DMS 273 treated with DMSO at 0.1 percent for 48 hours (cell line): ENCODE measurements at regions not wholly inside any gene's neighbourhood (a gene's known extent, or its start where the extent isn't known, plus 50 kb on each side); places are given as distances from the start of the nearest gene placed in this dataset.

Experiments used
- DNase-seq: peaks from one replicate; lab custom pipeline; 2025; lab: John Stamatoyannopoulos, UW

DNA sequence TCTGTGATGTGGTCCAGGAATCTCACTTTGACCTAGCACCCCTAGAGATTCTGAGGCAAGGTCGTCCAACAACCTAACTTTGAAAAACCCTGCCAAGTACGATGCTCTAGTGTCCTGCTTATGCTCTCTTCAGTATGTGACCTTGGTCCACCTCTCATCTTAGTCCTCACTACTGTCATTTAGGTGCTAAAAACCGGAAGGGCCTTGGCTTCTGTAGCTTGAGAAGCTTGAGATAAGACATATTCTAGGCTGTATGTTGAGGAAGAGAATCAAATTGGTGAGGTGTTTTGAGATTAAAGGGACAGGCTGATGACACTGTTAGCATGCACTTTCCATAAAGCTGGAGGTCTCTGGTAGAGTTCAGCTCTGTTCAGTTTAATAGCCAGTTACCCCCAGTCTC, 57.0 kb upstream of the MTPN start:
- DNase-seq: no peak

DNA sequence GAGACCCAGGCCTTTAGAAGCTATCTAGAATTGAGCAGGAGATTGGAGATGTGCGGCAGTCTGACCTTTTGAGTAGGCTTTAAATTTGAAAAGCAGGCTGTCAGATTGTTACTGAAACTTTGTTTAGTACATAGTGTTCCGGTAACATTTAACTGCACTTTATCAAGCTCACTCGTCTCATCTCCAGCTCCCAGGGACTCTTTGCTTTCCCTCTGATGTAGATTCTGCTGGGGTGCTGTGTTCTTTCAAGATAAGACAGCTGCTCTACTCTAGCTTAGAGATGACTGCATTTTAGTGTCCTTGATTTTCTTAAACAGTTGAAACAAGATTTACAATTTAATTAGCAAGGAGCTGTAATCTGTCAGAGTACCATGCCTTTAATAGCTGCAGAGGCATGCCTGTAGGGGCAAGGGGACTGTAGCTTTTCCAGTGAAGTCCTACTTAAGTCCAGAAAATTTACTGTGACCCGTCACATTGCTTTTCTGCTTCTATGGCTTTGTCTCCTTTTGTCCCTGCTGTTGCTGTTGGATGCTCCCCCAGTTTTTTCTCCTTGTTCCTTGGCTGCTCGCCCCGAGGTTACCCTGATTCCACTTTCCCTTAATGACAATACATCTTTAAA, 56.4 kb upstream of the MTPN start:
- no peak for DNase-seq

DNA sequence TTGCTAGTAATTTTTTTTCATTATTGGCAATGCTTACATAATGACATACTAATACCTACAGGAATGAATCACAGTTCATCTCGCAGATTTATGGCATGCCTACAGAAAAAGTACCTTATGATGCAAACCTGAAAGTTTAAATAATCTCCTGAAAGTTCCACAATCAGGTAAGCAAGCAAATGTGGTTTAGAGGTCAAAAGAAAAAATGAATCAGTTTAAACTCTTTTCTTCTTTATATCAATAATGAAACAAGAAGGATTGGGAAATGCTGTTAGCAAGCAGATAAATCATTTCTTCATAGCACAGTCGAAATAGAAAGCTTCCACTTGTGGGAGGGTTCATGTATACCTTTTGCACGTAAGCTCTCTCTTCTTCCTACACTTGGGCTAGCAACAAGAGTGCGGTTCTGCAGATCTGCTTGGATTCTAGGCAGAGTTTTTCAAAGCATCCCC, 53.7 kb upstream of the MTPN start:
- no peak for DNase-seq

DNA sequence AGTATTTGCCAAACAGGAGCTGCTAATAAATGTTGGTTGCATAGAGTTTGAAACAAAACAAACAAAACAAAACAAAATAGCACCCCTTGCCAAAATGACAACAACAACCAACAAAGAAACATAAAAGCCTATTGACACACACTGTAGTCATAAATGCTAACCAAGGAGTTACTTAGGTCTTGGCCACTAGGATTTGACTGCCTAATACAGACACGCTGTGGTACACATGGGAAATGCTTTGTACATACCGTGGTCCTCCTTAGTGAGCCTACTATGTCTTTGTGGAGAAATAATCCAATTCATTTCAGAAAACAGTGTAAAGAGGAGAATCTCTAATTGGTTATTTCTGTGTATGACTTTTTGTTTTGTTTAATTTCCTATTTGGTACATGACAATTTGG, 53.2 kb upstream of the MTPN start:
- DNase-seq: no peak

DNA sequence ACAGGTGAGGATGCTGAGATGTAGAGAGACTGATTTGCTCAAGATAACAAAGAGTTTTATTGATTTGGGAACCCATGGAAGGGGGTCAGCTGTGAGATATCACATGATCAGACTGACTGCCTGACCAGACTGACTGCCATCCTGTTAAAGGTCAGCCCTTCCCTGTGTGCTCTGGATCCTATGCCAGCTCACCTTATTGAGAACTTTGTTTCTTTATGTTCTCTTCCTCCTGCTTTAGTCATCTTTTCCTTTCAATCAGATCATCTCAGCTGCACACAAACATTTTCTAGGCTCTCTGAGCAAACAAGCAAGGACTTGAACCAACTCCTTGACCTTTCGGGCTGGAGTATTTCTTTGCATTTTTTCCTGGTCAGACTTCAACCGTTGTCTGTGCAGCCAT, 50.0 kb upstream of the MTPN start:
- DNase-seq: no peak
